MG63 (cell line): ENCODE measurements at regions not wholly inside any gene's neighbourhood (a gene's known extent, or its start where the extent isn't known, plus 50 kb on each side); places are given as distances from the start of the nearest gene placed in this dataset.
"Not testable (repeated sequence)": the region's sequence is repeated elsewhere in the genome, so short reads cannot be mapped to it uniquely, and the experiment has no call there.

Experiments used
- DNase-seq: peaks from one replicate; pipeline ENCODE4 v3.0.0-alpha.2; 2020
- H3K27me3 ChIP-seq: fragments of 250-450 bp; sonication (Bioruptor Pico); 2 replicates; pipeline ENCODE4 v1.5.1; 2020; ENCODE audit warnings: mild to moderate bottlenecking, moderate library complexity
- H3K36me3 ChIP-seq: fragments of 250-450 bp; sonication (Bioruptor Pico); 2 replicates; pipeline ENCODE4 v1.5.1; 2020; ENCODE audit warnings: mild to moderate bottlenecking, moderate library complexity
- H3K4me3 ChIP-seq: fragments of 250-450 bp; sonication (Bioruptor Pico); 2 replicates; pipeline ENCODE4 v1.5.1; 2020; ENCODE audit warnings: mild to moderate bottlenecking, moderate library complexity
- H3K9me3 ChIP-seq: fragments of 250-450 bp; sonication (Bioruptor Pico); 2 replicates; pipeline ENCODE4 v1.5.1; 2020; ENCODE audit warnings: mild to moderate bottlenecking, moderate library complexity

- not testable (repeated sequence) for DNase-seq, H3K9me3 ChIP-seq, H3K36me3 ChIP-seq, H3K27me3 ChIP-seq, H3K4me3 ChIP-seq
These were observed 124.3 kb downstream of the PTCHD1 start for GRCh38 chrX:23458957-23459356.

- Histone ChIP-seq H3K36me3 (no peaks in the 10 kb centered on the region), H3K4me3 (no peak overlapping the region), H3K9me3 (peaks cover 4% of the 10 kb centered on the region; the same call in 1 of the 2 replicates), H3K27me3 (no peaks in the 10 kb centered on the region)
- DNase-seq: no peak
These were observed 130.6 kb downstream of the PTCHD1 start for GRCh38 chrX:23465105-23465791.

GRCh38 chrX:23465985-23466384, 131.3 kb downstream of the PTCHD1 start:
- DNase-seq: no peak
- Histone ChIP-seq H3K36me3 (no peaks in the 10 kb centered on the region), H3K4me3 (no peak overlapping the region), H3K9me3 (peaks cover 4% of the 10 kb centered on the region; the same call in 1 of the 2 replicates), H3K27me3 (no peaks in the 10 kb centered on the region)

- H3K9me3 ChIP-seq: peaks cover 3% of the 10 kb centered on the region
- no peaks in the 10 kb centered on the region for H3K27me3 ChIP-seq
- no peaks in the 10 kb centered on the region for H3K36me3 ChIP-seq
- DNase-seq: no peak
- H3K4me3 ChIP-seq: no peak overlapping the region
These were observed 143.4 kb downstream of the PTCHD1 start for GRCh38 chrX:23478056-23478455.

- no peaks in the 10 kb centered on the region for H3K27me3 ChIP-seq
- no peak overlapping the region for H3K4me3 ChIP-seq
- H3K9me3 ChIP-seq: peaks cover 3% of the 10 kb centered on the region
- DNase-seq: no peak
- H3K36me3 ChIP-seq: no peaks in the 10 kb centered on the region
These were observed 143.9 kb downstream of the PTCHD1 start for GRCh38 chrX:23478561-23478960.

- Histone ChIP-seq H3K27me3 (no peaks in the 10 kb centered on the region), H3K4me3 (no peak overlapping the region), H3K9me3 (peaks cover 3% of the 10 kb centered on the region), H3K36me3 (no peaks in the 10 kb centered on the region)
- no peak for DNase-seq
These were observed 147.9 kb downstream of the PTCHD1 start for GRCh38 chrX:23482561-23482960.

GRCh38 chrX:23483396-23483795, 148.7 kb downstream of the PTCHD1 start:
- H3K4me3 ChIP-seq: no peak overlapping the region
- H3K9me3 ChIP-seq: peaks cover 3% of the 10 kb centered on the region
- no peak for DNase-seq
- no peaks in the 10 kb centered on the region for H3K27me3 ChIP-seq
- H3K36me3 ChIP-seq: no peaks in the 10 kb centered on the region

GRCh38 chrX:23493941-23494374, 159.3 kb downstream of the PTCHD1 start:
- H3K9me3 ChIP-seq: no peaks in the 10 kb centered on the region; the same call in 1 of the 2 replicates
- no peaks in the 10 kb centered on the region for H3K27me3 ChIP-seq
- H3K36me3 ChIP-seq: no peaks in the 10 kb centered on the region
- H3K4me3 ChIP-seq: no peak overlapping the region
- DNase-seq: no peak

- Histone ChIP-seq H3K4me3 (no peak overlapping the region), H3K9me3 (no peaks in the 10 kb centered on the region; the same call in 1 of the 2 replicates), H3K27me3 (no peaks in the 10 kb centered on the region), H3K36me3 (no peaks in the 10 kb centered on the region)
- no peak for DNase-seq
These were observed 160.1 kb downstream of the PTCHD1 start for GRCh38 chrX:23494741-23495140.

- no peaks in the 10 kb centered on the region; the same call in 1 of the 2 replicates for H3K9me3 ChIP-seq
- H3K27me3 ChIP-seq: no peaks in the 10 kb centered on the region
- H3K4me3 ChIP-seq: no peak overlapping the region
- H3K36me3 ChIP-seq: no peaks in the 10 kb centered on the region
- DNase-seq: no peak
These were observed 163.3 kb downstream of the PTCHD1 start for GRCh38 chrX:23497919-23498318.

GRCh38 chrX:23501974-23502373, 165.3 kb upstream of the PRDX4 start:
- no peak for DNase-seq
- no peak overlapping the region for H3K4me3 ChIP-seq
- H3K27me3 ChIP-seq: no peaks in the 10 kb centered on the region
- no peaks in the 10 kb centered on the region for H3K9me3 ChIP-seq
- no peaks in the 10 kb centered on the region for H3K36me3 ChIP-seq

- Histone ChIP-seq H3K9me3 (no peaks in the 10 kb centered on the region), H3K27me3 (no peaks in the 10 kb centered on the region), H3K36me3 (no peaks in the 10 kb centered on the region), H3K4me3 (no peak overlapping the region)
- peak; percentile 92 for DNase-seq
These were observed 163.3 kb upstream of the PRDX4 start for GRCh38 chrX:23503835-23504539.

- H3K27me3 ChIP-seq: no peaks in the 10 kb centered on the region
- H3K4me3 ChIP-seq: no peak overlapping the region
- DNase-seq: no peak
- no peaks in the 10 kb centered on the region for H3K9me3 ChIP-seq
- H3K36me3 ChIP-seq: no peaks in the 10 kb centered on the region
These were observed 162.8 kb upstream of the PRDX4 start for GRCh38 chrX:23504540-23504884.

- H3K4me3 ChIP-seq: no peak overlapping the region
- DNase-seq: no peak
- no peaks in the 10 kb centered on the region for H3K9me3 ChIP-seq
- H3K27me3 ChIP-seq: no peaks in the 10 kb centered on the region
- H3K36me3 ChIP-seq: no peaks in the 10 kb centered on the region
These were observed 162.4 kb upstream of the PRDX4 start for GRCh38 chrX:23504895-23505294.

- H3K4me3 ChIP-seq: no peak overlapping the region
- H3K36me3 ChIP-seq: no peaks in the 10 kb centered on the region
- H3K9me3 ChIP-seq: no peaks in the 10 kb centered on the region
- no peaks in the 10 kb centered on the region for H3K27me3 ChIP-seq
- no peak for DNase-seq
These were observed 161.6 kb upstream of the PRDX4 start for GRCh38 chrX:23505531-23506303.

GRCh38 chrX:23509256-23509655, 158.0 kb upstream of the PRDX4 start:
- Histone ChIP-seq H3K9me3 (no peaks in the 10 kb centered on the region), H3K36me3 (no peaks in the 10 kb centered on the region), H3K27me3 (no peaks in the 10 kb centered on the region), H3K4me3 (no peak overlapping the region)
- no peak for DNase-seq

GRCh38 chrX:23511793-23512192, 155.5 kb upstream of the PRDX4 start:
- Histone ChIP-seq H3K27me3 (no peaks in the 10 kb centered on the region), H3K36me3 (no peaks in the 10 kb centered on the region), H3K9me3 (no peaks in the 10 kb centered on the region), H3K4me3 (no peak overlapping the region)
- DNase-seq: no peak
